ENCODE measurements at regions not wholly inside any gene's neighbourhood (a gene's known extent, or its start where the extent isn't known, plus 50 kb on each side); places are given as distances from the start of the nearest gene placed in this dataset.

GRCh38 chr6:168892031-168892430, 361.6 kb downstream of the THBS2 start:
- no peak for TF ChIP-seq CTCF (conservative IDR thresholded peaks at IDR 0.05)
- no peak for TF ChIP-seq EZH2 (IDR thresholded peaks at IDR 0.05; ENCODE audit: low read depth)
